Upper lobe of left lung (tissue), 6 donors: ENCODE measurements at regions not wholly inside any gene's neighbourhood (a gene's known extent, or its start where the extent isn't known, plus 50 kb on each side); places are given as distances from the start of the nearest gene placed in this dataset.

Source experiments
- ATAC-seq, 2 donors: fragments of 200-7000 bp; cut with Tn5 transposase; one replicate each; pipeline ENCODE4 v1.9.1; 2022; ENCODE audit warnings: mild to moderate bottlenecking in 2 of 2, moderate library complexity in 2 of 2; ENCODE audit not compliant: low FRiP score in 2 of 2
- DNase-seq, 2 donors: peaks; one replicate each; pipeline ENCODE4 v3.0.0-alpha.2; 2019 to 2020
- H3K27ac ChIP-seq, 4 donors: fragments of 200-600 bp; sonication (generic); one replicate each; pipeline ENCODE4 v1.5.1; 2016 to 2019
- H3K27me3 ChIP-seq, 4 donors: fragments of 200-600 bp; sonication (generic); one replicate each; pipeline ENCODE4 v1.5.1; 2017 to 2019
- H3K36me3 ChIP-seq, 4 donors: fragments of 200-600 bp; sonication (generic); one replicate each; pipeline ENCODE4 v1.5.1; 2016 to 2019
- H3K4me1 ChIP-seq, 4 donors: fragments of 200-600 bp; sonication (generic); one replicate each; pipeline ENCODE4 v1.5.1; 2018 to 2019
- H3K4me3 ChIP-seq, 4 donors: fragments of 200-600 bp; sonication (generic); one replicate each; pipeline ENCODE4 v1.5.1; 2017 to 2019; ENCODE audit warnings: mild to moderate bottlenecking in 2 of 4, moderate library complexity in 1 of 4
- H3K9me3 ChIP-seq, 4 donors: fragments of 200-600 bp; sonication (generic); one replicate each; pipeline ENCODE4 v1.5.1; 2018 to 2019
- CTCF ChIP-seq, 6 experiments: fragments of 450-650 bp in 4 of 6; fragments of 200-600 bp in 2 of 6; sonication (generic) in 2 of 6; IDR thresholded peaks; one replicate each; pipeline ENCODE4 v1.5.1; 2016 to 2019; ENCODE audit warnings: antibody characterized with exemption in 6 of 6
- EP300 ChIP-seq, 4 donors: sonication (generic); formaldehyde crosslinking; IDR thresholded peaks; one replicate each; pipeline ENCODE4 v1.5.1; 2017; ENCODE audit warnings: antibody characterized with exemption in 4 of 4, control low read depth in 2 of 4
- POLR2A ChIP-seq, 4 donors: fragments of 450-650 bp; IDR thresholded peaks; one replicate each; pipeline ENCODE4 v1.5.1; 2016 to 2017; ENCODE audit warnings: antibody characterized with exemption in 4 of 4, mild to moderate bottlenecking in 2 of 4
- POLR2AphosphoS5 ChIP-seq, 2 donors: sonication (generic); formaldehyde crosslinking; IDR thresholded peaks; one replicate each; pipeline ENCODE4 v1.5.1; 2017; ENCODE audit warnings: antibody characterized with exemption in 2 of 2
- WGBS, 2 donors: methylation state at CpG; one replicate each; pipeline ENCODE4 v1.1.5; 2017 to 2018; 5-methylcytosine and 5-hydroxymethylcytosine counted together
- donor health status: DM: no; HTN: no; CAD: no; lungs with moderate emphysema.
- donor health status: DM: no; HTN: yes; CAD: no; lungs with severe emphysema.

DNA sequence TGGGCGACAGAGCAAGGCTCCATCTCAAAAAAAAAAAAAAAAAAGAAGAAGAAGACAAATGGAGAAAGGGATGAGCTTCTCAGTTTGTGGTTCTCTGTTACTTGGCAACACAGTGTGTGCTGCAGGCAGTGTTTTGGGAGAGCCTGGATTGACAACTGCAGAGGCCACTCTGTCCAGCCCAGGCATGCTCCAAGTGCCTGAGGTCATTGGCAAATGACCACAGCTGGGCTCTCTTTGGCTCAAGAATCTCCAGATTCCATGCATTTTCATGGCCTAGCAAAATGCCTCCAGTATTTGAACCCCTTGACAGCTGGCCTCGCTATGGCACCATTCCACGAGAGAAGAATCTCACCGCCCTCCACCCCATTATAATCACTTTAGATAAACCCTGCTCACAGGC is 126.2 kb downstream of the ANKRD60 start:
- H3K27ac ChIP-seq = no peak overlapping the region
- no peak for DNase-seq
- no peaks in the 10 kb centered on the region for H3K27me3 ChIP-seq
- H3K4me1 ChIP-seq = no peaks in the 10 kb centered on the region
- no peaks in the 10 kb centered on the region for H3K36me3 ChIP-seq
- WGBS, 2 donors = 79% methylated on average over 4 of the region's 4 CpGs
- ATAC-seq = peak in 1 of 2 donors; percentile 82
- no peak for TF ChIP-seq CTCF (IDR thresholded peaks at IDR 0.05)
- no peak for TF ChIP-seq POLR2A (IDR thresholded peaks at IDR 0.05)
- TF ChIP-seq EP300 (IDR thresholded peaks at IDR 0.05) = no peak
- no peak for TF ChIP-seq POLR2AphosphoS5 (IDR thresholded peaks at IDR 0.05)
- H3K4me3 ChIP-seq = no peak overlapping the region
- no peaks in the 10 kb centered on the region for H3K9me3 ChIP-seq

DNA sequence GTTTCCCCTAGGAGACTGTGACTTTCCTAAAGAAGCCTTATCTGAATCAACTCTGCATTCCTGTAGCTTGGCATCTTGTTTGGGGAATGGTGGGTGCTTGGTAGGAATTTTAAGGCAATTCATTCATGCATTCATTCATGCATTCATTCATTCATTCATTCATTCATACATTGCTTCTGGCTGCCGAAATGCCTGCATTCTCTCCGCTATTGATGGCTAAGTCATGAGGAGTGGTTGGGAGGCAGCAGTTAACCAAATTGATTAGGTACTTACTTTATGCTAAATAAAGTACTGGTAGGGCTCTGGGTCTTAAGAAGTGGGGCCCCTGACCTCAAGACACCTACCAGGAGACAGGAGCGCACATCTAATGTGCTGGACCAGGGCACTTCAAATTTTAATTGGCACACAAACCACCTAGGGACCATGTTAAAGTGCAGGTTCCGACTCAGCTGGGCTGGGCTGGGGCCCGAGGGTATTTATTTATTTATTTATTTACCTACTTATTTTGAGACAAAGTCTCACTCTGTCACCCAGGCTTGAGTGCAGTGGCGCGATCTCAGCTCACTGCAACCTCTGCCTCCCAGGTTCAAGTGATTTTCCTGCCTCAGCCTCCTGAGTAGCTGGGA is 127.6 kb downstream of the ANKRD60 start:
- no peaks in the 10 kb centered on the region for H3K4me1 ChIP-seq
- H3K36me3 ChIP-seq = no peaks in the 10 kb centered on the region
- no peak overlapping the region for H3K4me3 ChIP-seq
- TF ChIP-seq EP300 (IDR thresholded peaks at IDR 0.05) (no peak), POLR2AphosphoS5 (IDR thresholded peaks at IDR 0.05) (no peak), CTCF (IDR thresholded peaks at IDR 0.05) (no peak), POLR2A (IDR thresholded peaks at IDR 0.05) (no peak)
- no peak for DNase-seq
- H3K27me3 ChIP-seq = no peaks in the 10 kb centered on the region
- no peaks in the 10 kb centered on the region for H3K9me3 ChIP-seq
- 85 to 94% methylated on average over 7 of the region's 7 CpGs for WGBS, 2 donors
- no peak overlapping the region for H3K27ac ChIP-seq
- no peak for ATAC-seq

- 77 to 80% methylated on average over 9 of the region's 9 CpGs for WGBS, 2 donors
- TF ChIP-seq EP300 (IDR thresholded peaks at IDR 0.05) (no peak), POLR2A (IDR thresholded peaks at IDR 0.05) (no peak), POLR2AphosphoS5 (IDR thresholded peaks at IDR 0.05) (no peak), CTCF (IDR thresholded peaks at IDR 0.05) (no peak)
- no peak overlapping the region for H3K27ac ChIP-seq
These were observed 128.3 kb downstream of the ANKRD60 start for GRCh38 chr20:58099956-58100730.

DNA sequence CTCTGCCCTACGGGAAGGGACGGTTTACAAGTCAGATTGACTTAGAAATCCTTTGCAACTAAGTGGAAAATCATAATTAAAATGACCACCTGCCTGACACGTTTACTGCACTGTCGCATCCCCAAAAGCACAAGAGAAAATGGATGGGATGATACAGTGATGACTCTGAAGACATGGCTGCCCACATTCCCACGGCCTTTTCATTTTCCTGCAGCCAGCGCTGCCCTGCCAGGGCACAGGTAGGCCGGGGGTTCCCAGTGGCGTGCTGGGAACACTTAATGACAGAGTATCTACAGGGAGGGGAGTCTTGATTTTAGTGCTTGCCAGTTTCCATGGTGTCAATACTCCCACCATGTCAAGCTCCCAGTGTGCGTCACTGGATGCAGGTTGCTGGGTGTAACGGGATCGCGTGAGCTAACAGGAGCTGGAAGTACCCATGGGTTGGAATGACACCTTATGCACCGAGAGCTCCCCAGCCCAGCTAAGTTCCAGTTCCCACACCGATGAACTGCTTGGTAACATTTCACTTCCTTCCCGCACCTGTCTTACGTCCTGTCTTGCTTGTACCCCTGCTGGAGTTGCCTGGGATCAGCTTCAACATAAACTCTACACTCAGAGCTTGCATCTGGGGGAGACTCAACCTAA is 129.0 kb downstream of the ANKRD60 start:
- 86 to 87% methylated on average over 12 to 16 of the region's 16 CpGs for WGBS, 2 donors
- DNase-seq (no peak), ATAC-seq (no peak)
- Histone ChIP-seq H3K27ac (no peak overlapping the region), H3K36me3 (no peaks in the 10 kb centered on the region), H3K9me3 (no peaks in the 10 kb centered on the region), H3K4me1 (no peaks in the 10 kb centered on the region), H3K27me3 (no peaks in the 10 kb centered on the region), H3K4me3 (no peak overlapping the region)
- no peak for TF ChIP-seq POLR2A (IDR thresholded peaks at IDR 0.05)
- TF ChIP-seq POLR2AphosphoS5 (IDR thresholded peaks at IDR 0.05) = no peak
- no peak for TF ChIP-seq EP300 (IDR thresholded peaks at IDR 0.05)

More at GRCh38 chr20:58099956-58100730, 128.3 kb downstream of the ANKRD60 start:
- no peak overlapping the region for H3K4me3 ChIP-seq
- no peak for ATAC-seq
- no peaks in the 10 kb centered on the region for H3K9me3 ChIP-seq
- no peaks in the 10 kb centered on the region for H3K27me3 ChIP-seq
- no peaks in the 10 kb centered on the region for H3K4me1 ChIP-seq
- no peak for DNase-seq
- no peaks in the 10 kb centered on the region for H3K36me3 ChIP-seq

DNA sequence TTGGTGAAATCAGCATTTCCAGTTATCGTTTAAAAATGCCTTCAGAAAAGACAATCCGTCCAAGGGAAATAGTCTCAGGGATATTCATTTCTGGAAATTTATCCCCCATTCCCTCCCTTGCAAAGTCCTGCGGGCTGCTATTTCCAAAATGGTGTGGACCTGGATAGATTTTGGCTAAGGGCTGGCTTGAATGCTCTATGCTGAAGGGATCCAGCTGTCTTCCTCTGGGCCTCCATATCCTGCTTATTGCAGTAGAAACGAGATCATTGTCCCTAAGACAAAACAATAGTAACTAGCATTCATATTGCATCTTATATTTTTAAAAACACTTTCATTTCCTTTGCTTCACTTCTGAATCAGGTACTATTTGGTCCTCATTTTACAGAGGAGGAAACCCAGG is 129.9 kb downstream of the ANKRD60 start:
- no peak for DNase-seq
- H3K4me3 ChIP-seq = no peak overlapping the region
- H3K27ac ChIP-seq = no peak overlapping the region
- no peaks in the 10 kb centered on the region for H3K27me3 ChIP-seq
- TF ChIP-seq CTCF (IDR thresholded peaks at IDR 0.05) = no peak
- TF ChIP-seq POLR2AphosphoS5 (IDR thresholded peaks at IDR 0.05) = no peak
- TF ChIP-seq POLR2A (IDR thresholded peaks at IDR 0.05) = no peak
- no peak for TF ChIP-seq EP300 (IDR thresholded peaks at IDR 0.05)
- WGBS, 2 donors = 70 to 77% methylated on average over 4 of the region's 4 CpGs
- no peaks in the 10 kb centered on the region for H3K36me3 ChIP-seq
- H3K4me1 ChIP-seq = no peaks in the 10 kb centered on the region
- ATAC-seq = no peak
- no peaks in the 10 kb centered on the region for H3K9me3 ChIP-seq
